ENCODE measurements at regions not wholly inside any gene's neighbourhood (a gene's known extent, or its start where the extent isn't known, plus 50 kb on each side); places are given as distances from the start of the nearest gene placed in this dataset.

DNA sequence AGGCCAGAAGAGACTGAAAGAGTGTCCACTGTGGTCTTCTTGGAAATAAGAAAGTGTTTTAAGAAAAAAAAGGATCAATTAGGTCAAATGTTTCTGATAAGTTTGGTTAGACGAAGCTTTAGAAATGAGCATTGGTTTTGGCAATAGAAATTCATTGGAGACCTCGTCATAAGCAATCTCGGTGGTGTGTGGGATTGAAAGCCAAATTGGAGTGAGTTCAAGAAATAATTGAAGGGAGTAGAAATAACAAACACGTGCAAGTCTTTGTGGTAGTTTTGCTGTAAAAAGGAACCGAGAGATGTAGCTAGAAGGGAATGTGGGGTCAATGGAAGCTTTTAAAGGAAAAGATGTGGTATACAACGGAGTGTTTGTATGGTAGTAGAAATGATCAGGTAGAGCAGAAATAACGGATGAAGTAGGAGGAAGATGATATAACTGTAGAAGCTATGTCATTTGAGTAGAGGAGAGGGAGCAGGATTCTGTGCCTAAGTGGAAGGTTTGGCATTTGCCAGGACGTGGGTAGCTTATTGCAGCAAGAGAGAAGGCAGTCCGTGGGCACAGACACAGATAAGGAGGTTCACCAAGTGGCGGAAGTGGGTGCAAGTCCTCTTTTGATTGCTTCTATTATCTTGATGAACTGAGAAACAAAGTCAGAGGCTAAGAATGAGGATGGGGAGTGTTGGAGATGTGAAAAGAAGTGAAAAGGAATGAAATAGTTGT lies 146.2 kb downstream of the DACT1 start:
- no peaks in the 10 kb centered on the region for H3K9me3 ChIP-seq (ENCODE audit: low read length)
- no peaks in the 10 kb centered on the region for H3K79me2 ChIP-seq (ENCODE audit: low read length)
- no peaks in the 10 kb centered on the region for H3K36me3 ChIP-seq (ENCODE audit: insufficient read depth, low read length)
- no peak overlapping the region for H3K4me3 ChIP-seq (ENCODE audit: low read length)
- no peak overlapping the region for H3K27ac ChIP-seq (ENCODE audit: low read length)
- no peaks in the 10 kb centered on the region for H3K9me2 ChIP-seq (replicated peaks; ENCODE audit: insufficient read depth, low read length)
- H3K27me3 ChIP-seq (ENCODE audit: low read length): no peaks in the 10 kb centered on the region
- H3K4me1 ChIP-seq (ENCODE audit: low read length): no peaks in the 10 kb centered on the region
- no peak for DNase-seq
- no peaks in the 10 kb centered on the region for H4K20me1 ChIP-seq (ENCODE audit: insufficient read depth, low read depth, low read length)
- no peak overlapping the region for H3K4me2 ChIP-seq (ENCODE audit: low read depth, low read length, poor library complexity, severe bottlenecking)
- H3K9ac ChIP-seq (ENCODE audit: low read length): no peak overlapping the region
- no peak overlapping the region for H2AFZ ChIP-seq (ENCODE audit: low read length)

- H3K9me2 ChIP-seq (replicated peaks; ENCODE audit: insufficient read depth, low read length): no peaks in the 10 kb centered on the region
- no peaks in the 10 kb centered on the region for H3K27me3 ChIP-seq (ENCODE audit: low read length)
- no peak overlapping the region for H2AFZ ChIP-seq (ENCODE audit: low read length)
- H3K4me3 ChIP-seq (ENCODE audit: low read length): no peak overlapping the region
- H3K27ac ChIP-seq (ENCODE audit: low read length): no peak overlapping the region
- no peaks in the 10 kb centered on the region for H3K9me3 ChIP-seq (ENCODE audit: low read length)
- H4K20me1 ChIP-seq (ENCODE audit: insufficient read depth, low read depth, low read length): no peaks in the 10 kb centered on the region
- H3K4me2 ChIP-seq (ENCODE audit: low read depth, low read length, poor library complexity, severe bottlenecking): no peak overlapping the region
- DNase-seq: no peak
- H3K36me3 ChIP-seq (ENCODE audit: insufficient read depth, low read length): no peaks in the 10 kb centered on the region
- no peaks in the 10 kb centered on the region for H3K4me1 ChIP-seq (ENCODE audit: low read length)
- no peak overlapping the region for H3K9ac ChIP-seq (ENCODE audit: low read length)
- no peaks in the 10 kb centered on the region for H3K79me2 ChIP-seq (ENCODE audit: low read length)
Observed at GRCh38 chr14:58784931-58785330, 147.2 kb downstream of the DACT1 start.

GRCh38 chr14:58785701-58786100 lies 147.9 kb downstream of the DACT1 start:
- Histone ChIP-seq H3K27ac (ENCODE audit: low read length) (no peak overlapping the region), H3K9ac (ENCODE audit: low read length) (no peak overlapping the region), H3K4me2 (ENCODE audit: low read depth, low read length, poor library complexity, severe bottlenecking) (no peak overlapping the region), H3K9me2 (replicated peaks; ENCODE audit: insufficient read depth, low read length) (no peaks in the 10 kb centered on the region), H4K20me1 (ENCODE audit: insufficient read depth, low read depth, low read length) (no peaks in the 10 kb centered on the region), H3K36me3 (ENCODE audit: insufficient read depth, low read length) (no peaks in the 10 kb centered on the region), H3K9me3 (ENCODE audit: low read length) (no peaks in the 10 kb centered on the region), H3K79me2 (ENCODE audit: low read length) (no peaks in the 10 kb centered on the region), H3K4me3 (ENCODE audit: low read length) (no peak overlapping the region), H2AFZ (ENCODE audit: low read length) (no peak overlapping the region), H3K4me1 (ENCODE audit: low read length) (no peaks in the 10 kb centered on the region), H3K27me3 (ENCODE audit: low read length) (no peaks in the 10 kb centered on the region)
- DNase-seq: no peak

- Histone ChIP-seq H3K27me3 (ENCODE audit: low read length) (no peaks in the 10 kb centered on the region), H2AFZ (ENCODE audit: low read length) (no peak overlapping the region), H3K27ac (ENCODE audit: low read length) (no peak overlapping the region), H3K36me3 (ENCODE audit: insufficient read depth, low read length) (no peaks in the 10 kb centered on the region), H3K4me2 (ENCODE audit: low read depth, low read length, poor library complexity, severe bottlenecking) (no peak overlapping the region), H3K9me3 (ENCODE audit: low read length) (no peaks in the 10 kb centered on the region), H4K20me1 (ENCODE audit: insufficient read depth, low read depth, low read length) (no peaks in the 10 kb centered on the region), H3K4me1 (ENCODE audit: low read length) (no peaks in the 10 kb centered on the region), H3K79me2 (ENCODE audit: low read length) (no peaks in the 10 kb centered on the region), H3K9ac (ENCODE audit: low read length) (no peak overlapping the region), H3K4me3 (ENCODE audit: low read length) (no peak overlapping the region), H3K9me2 (replicated peaks; ENCODE audit: insufficient read depth, low read length) (no peaks in the 10 kb centered on the region)
- no peak for DNase-seq
Observed at GRCh38 chr14:58787592-58787991, 149.8 kb downstream of the DACT1 start.

DNA sequence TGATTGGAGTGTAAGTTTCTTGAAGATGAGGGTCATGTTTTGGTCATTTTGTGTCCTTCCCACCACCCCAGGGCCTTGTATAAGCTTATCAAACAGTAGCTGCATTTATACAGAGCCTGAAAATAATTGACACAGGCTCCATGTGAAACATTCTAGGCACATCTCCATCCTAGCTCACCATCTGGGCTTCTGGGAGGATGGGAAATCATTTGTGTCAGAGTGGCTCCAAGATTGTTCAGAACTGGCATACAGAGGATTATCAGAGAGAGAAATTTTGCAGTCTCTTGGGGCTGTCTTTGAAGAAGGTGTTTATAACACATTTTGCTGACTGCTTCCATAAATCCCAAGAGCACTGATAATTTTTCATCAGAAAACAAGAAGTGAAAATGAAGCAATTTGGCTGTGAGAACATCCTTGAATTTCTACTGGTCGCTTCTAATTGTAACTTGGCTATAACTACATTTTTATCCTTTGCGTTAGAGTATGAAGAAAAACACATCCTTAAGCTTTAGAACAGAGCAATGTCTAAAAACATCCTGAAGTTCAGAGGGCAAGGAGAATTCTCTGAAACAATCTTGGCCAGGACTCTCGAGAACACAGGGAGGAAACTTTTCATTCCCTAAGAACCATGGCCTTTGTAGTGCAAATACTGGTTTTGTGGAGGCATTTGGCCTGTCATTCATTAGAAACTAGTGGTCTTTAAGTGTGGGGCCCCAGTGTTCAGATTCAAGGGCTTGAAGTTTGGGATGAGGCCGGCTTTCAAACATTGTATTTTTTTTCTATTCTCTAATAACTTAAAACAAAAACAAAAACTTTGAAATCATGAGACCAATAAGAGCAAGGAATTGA lies 151.1 kb downstream of the DACT1 start:
- H3K27me3 ChIP-seq (ENCODE audit: low read length): no peaks in the 10 kb centered on the region
- no peaks in the 10 kb centered on the region for H3K9me2 ChIP-seq (replicated peaks; ENCODE audit: insufficient read depth, low read length)
- H3K4me3 ChIP-seq (ENCODE audit: low read length): no peak overlapping the region
- H3K4me2 ChIP-seq (ENCODE audit: low read depth, low read length, poor library complexity, severe bottlenecking): no peak overlapping the region
- no peaks in the 10 kb centered on the region for H3K79me2 ChIP-seq (ENCODE audit: low read length)
- no peaks in the 10 kb centered on the region for H4K20me1 ChIP-seq (ENCODE audit: insufficient read depth, low read depth, low read length)
- DNase-seq: no peak
- no peaks in the 10 kb centered on the region for H3K9me3 ChIP-seq (ENCODE audit: low read length)
- H2AFZ ChIP-seq (ENCODE audit: low read length): no peak overlapping the region
- H3K9ac ChIP-seq (ENCODE audit: low read length): no peak overlapping the region
- no peaks in the 10 kb centered on the region for H3K36me3 ChIP-seq (ENCODE audit: insufficient read depth, low read length)
- no peak overlapping the region for H3K27ac ChIP-seq (ENCODE audit: low read length)
- H3K4me1 ChIP-seq (ENCODE audit: low read length): no peaks in the 10 kb centered on the region

DNA sequence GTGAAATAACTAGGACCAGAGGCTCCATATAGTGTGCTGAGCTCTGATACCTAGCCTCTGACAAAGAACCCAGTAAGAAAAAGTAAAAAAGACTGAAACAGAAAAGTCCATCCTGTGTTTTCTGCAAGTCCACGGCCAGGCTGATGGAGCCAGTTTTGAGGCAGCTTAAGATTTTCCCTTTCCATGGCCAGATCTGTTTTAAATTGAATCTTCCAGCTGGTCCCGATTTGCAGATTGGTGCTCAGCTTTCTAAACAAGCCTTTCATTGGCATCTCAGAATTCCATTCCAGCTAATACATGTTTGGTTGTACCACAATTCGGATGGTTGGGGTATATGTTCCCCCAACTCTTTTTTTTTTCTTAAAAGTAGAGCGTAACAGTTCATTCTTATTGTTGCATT lies 152.0 kb downstream of the DACT1 start:
- H3K36me3 ChIP-seq (ENCODE audit: insufficient read depth, low read length): no peaks in the 10 kb centered on the region
- no peak overlapping the region for H3K4me3 ChIP-seq (ENCODE audit: low read length)
- no peaks in the 10 kb centered on the region for H3K4me1 ChIP-seq (ENCODE audit: low read length)
- no peaks in the 10 kb centered on the region for H3K79me2 ChIP-seq (ENCODE audit: low read length)
- H4K20me1 ChIP-seq (ENCODE audit: insufficient read depth, low read depth, low read length): no peaks in the 10 kb centered on the region
- H2AFZ ChIP-seq (ENCODE audit: low read length): no peak overlapping the region
- no peaks in the 10 kb centered on the region for H3K9me2 ChIP-seq (replicated peaks; ENCODE audit: insufficient read depth, low read length)
- H3K9me3 ChIP-seq (ENCODE audit: low read length): no peaks in the 10 kb centered on the region
- no peak overlapping the region for H3K4me2 ChIP-seq (ENCODE audit: low read depth, low read length, poor library complexity, severe bottlenecking)
- no peak for DNase-seq
- H3K9ac ChIP-seq (ENCODE audit: low read length): no peak overlapping the region
- no peak overlapping the region for H3K27ac ChIP-seq (ENCODE audit: low read length)
- no peaks in the 10 kb centered on the region for H3K27me3 ChIP-seq (ENCODE audit: low read length)

- no peaks in the 10 kb centered on the region for H4K20me1 ChIP-seq (ENCODE audit: insufficient read depth, low read depth, low read length)
Observed at GRCh38 chr14:58792416-58792815, 154.7 kb downstream of the DACT1 start.

GRCh38 chr14:58793131-58793740 lies 155.5 kb downstream of the DACT1 start:
- DNase-seq: no peak
- no peak overlapping the region for H3K4me2 ChIP-seq (ENCODE audit: low read depth, low read length, poor library complexity, severe bottlenecking)
- no peaks in the 10 kb centered on the region for H4K20me1 ChIP-seq (ENCODE audit: insufficient read depth, low read depth, low read length)
- no peaks in the 10 kb centered on the region for H3K36me3 ChIP-seq (ENCODE audit: insufficient read depth, low read length)
- no peak overlapping the region for H3K4me3 ChIP-seq (ENCODE audit: low read length)
- no peaks in the 10 kb centered on the region for H3K4me1 ChIP-seq (ENCODE audit: low read length)
- no peaks in the 10 kb centered on the region for H3K9me3 ChIP-seq (ENCODE audit: low read length)
- no peaks in the 10 kb centered on the region for H3K79me2 ChIP-seq (ENCODE audit: low read length)
- no peak overlapping the region for H3K27ac ChIP-seq (ENCODE audit: low read length)
- H3K9me2 ChIP-seq (replicated peaks; ENCODE audit: insufficient read depth, low read length): no peaks in the 10 kb centered on the region
- no peaks in the 10 kb centered on the region for H3K27me3 ChIP-seq (ENCODE audit: low read length)
- H2AFZ ChIP-seq (ENCODE audit: low read length): no peak overlapping the region
- H3K9ac ChIP-seq (ENCODE audit: low read length): no peak overlapping the region

More at GRCh38 chr14:58792416-58792815, 154.7 kb downstream of the DACT1 start:
- Histone ChIP-seq H2AFZ (ENCODE audit: low read length) (no peak overlapping the region), H3K27me3 (ENCODE audit: low read length) (no peaks in the 10 kb centered on the region), H3K4me2 (ENCODE audit: low read depth, low read length, poor library complexity, severe bottlenecking) (no peak overlapping the region), H3K9me3 (ENCODE audit: low read length) (no peaks in the 10 kb centered on the region), H3K27ac (ENCODE audit: low read length) (no peak overlapping the region), H3K79me2 (ENCODE audit: low read length) (no peaks in the 10 kb centered on the region), H3K9me2 (replicated peaks; ENCODE audit: insufficient read depth, low read length) (no peaks in the 10 kb centered on the region), H3K9ac (ENCODE audit: low read length) (no peak overlapping the region), H3K4me1 (ENCODE audit: low read length) (no peaks in the 10 kb centered on the region), H3K4me3 (ENCODE audit: low read length) (no peak overlapping the region), H3K36me3 (ENCODE audit: insufficient read depth, low read length) (no peaks in the 10 kb centered on the region)
- DNase-seq: no peak

All from Karpas-422 (cell line).